Stimulated activated CD4-positive, alpha-beta T cell treated with anti-CD3 and anti-CD28 coated beads, Interleukin-4, amount 100 ng/mL, for 48 hours (primary cell): ENCODE measurements at regions not wholly inside any gene's neighbourhood (a gene's known extent, or its start where the extent isn't known, plus 50 kb on each side); places are given as distances from the start of the nearest gene placed in this dataset.

ENCODE experiments used
- DNase-seq, 2 donors: peaks; one replicate each; pipeline ENCODE4 v3.0.0-alpha.2; 2020; ENCODE audit warnings: low read depth in 2 of 2

GRCh38 chr12:30507576-30507975 lies 188.1 kb downstream of the IPO8 start:
- DNase-seq = no peak

DNA sequence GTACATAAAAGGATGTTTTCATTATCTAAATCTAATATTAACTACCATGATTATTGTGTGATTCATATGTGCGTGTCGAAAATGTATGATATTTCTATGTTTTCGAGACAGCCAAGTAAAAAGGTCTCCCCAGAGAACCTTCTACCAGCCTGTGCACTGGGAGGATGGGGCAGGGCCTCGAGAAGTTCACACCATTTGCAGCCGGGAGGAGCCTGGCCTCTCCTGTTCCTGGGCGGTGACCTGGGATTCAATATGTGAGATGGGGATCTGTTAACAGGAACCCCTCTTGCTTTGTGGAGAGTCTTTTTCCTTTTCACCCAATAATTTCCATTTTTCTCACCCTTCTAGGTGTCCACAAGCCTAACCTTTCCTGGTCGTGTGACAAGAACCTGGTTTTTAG lies 189.3 kb downstream of the IPO8 start:
- DNase-seq = no peak

GRCh38 chr12:30501718-30502117 lies 194.0 kb downstream of the IPO8 start:
- no peak for DNase-seq

- DNase-seq = no peak
Observed at GRCh38 chr12:30500532-30500931, 195.1 kb downstream of the IPO8 start.

- no peak for DNase-seq
Observed at GRCh38 chr12:30485230-30485890, 210.3 kb downstream of the IPO8 start.

DNA sequence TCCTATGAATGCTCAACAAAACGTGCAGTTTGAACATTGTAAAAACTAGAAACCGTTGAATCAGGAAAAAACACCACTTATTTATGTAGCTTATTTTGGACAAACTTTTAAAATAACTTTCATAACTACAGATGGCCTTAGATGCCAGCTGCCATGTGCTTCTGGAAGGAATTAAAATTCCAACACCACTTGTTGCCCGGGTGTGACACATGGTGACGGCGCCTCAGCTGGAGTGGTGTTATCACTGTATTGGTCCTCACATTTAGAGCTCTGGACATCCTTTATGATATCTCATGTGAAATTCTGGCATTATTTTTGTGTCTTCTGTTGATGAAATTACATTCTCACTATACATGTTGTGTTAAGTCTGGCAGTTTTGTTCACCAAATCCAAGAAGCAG lies 211.0 kb downstream of the IPO8 start:
- DNase-seq = no peak

DNA sequence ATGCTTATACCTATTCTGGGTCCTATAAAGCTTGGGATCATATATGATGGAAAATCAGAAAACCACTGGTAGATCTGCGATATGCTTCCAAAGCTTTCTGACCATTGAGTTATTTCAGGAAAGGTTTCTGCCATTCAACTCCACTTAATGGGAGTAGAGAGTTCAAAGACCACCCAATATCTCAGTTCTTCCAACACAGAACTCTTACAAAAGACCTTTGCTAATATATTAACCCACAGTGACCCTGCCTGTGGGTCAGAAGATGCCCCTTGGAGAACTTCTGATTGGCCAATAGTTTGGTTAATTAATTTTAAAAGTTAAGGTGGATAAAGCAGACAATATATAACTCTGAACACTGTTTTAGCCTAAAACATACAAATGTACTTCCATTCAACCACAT lies 213.0 kb downstream of the IPO8 start:
- DNase-seq = no peak

DNA sequence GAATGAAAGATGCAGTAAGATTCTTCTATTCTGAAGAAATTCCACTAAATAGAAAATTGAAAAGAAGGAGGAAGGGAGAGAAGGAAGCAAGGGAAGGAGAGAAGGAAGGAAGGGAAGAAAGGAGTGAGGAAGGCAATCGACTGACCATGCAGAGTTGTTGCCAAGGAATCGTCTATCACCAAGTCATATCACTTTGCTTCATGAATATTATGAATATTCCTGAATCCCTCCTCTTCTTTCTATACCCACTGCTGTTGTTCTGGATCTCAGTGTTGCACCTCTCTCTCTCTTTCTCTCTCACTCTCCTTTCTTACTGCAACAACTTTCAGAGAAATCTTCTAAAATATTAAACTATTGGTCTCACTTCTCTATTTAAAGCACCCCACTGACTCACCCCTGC lies 222.4 kb downstream of the IPO8 start:
- DNase-seq = no peak

GRCh38 chr12:30466093-30466585 lies 229.5 kb downstream of the IPO8 start:
- no peak for DNase-seq

- no peak for DNase-seq
Observed at GRCh38 chr12:30463636-30464035, 232.0 kb downstream of the IPO8 start.

DNA sequence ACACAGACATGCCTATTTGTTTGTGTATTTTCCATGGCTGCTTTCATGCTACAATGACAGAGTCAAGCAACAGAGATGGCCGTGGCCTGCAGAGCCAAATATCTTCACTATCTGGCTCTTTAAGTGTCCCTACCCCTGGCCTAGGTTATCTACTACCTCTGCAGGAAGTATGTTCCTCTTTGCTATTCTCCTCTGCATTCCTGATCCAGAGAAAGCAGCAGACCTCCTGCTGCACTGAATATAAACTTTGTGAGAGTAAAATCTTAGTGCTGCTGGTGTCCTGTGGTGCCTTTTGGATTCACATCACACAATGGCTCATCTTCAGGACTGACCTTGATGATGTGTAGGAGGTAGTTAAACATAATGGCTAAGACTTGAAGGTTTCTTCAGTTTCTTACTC lies 233.4 kb downstream of the IPO8 start:
- DNase-seq = no peak

DNA sequence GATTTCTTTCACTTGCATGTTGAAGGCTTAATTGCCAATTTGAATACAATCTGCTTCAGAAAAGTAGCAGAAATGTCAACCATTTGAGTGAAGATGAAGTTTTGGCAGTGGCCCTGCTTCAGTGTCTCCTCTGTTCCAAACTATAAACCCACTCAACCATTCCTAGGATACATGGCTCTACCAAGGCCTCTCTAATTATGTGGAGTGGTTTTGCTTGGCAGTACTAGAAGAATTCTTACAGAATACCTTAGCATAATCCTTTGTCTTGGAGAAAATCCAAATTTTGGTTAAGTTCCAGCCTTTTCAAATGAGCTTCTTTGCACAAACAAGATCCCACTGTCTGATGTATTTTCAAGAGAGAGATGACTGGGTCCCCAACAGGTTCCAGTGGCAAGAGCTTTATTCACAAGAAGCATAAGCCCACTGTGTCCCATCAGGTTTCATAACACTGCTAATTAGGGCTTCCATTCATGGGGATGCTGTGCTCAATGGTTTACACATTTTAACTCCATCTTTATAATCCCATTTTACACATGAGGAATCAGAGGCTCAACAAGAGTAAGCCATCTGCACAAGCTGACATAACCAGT lies 234.5 kb downstream of the IPO8 start:
- DNase-seq = no peak

GRCh38 chr12:30458453-30458852 lies 237.2 kb downstream of the IPO8 start:
- DNase-seq = no peak

GRCh38 chr12:30457621-30458289 lies 237.9 kb downstream of the IPO8 start:
- no peak for DNase-seq

DNA sequence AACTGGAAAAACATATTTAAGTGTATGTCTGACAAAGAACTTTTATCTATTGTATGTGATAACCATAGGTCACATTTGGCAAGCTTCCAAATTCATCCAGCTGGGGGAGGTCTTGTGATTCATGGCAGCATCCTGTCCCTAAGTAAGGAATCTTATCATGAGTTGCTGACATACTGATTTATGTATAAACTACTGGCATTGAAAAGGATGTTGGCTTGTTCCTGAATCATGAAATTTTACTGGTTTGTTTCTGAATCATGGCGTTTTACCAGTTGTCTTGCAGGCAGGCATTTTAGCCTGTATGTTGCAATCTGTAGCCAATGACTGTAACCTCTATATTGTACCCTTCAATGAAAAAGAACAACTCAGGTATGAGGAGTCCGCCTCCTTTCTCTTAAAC lies 244.8 kb downstream of the IPO8 start:
- no peak for DNase-seq

DNA sequence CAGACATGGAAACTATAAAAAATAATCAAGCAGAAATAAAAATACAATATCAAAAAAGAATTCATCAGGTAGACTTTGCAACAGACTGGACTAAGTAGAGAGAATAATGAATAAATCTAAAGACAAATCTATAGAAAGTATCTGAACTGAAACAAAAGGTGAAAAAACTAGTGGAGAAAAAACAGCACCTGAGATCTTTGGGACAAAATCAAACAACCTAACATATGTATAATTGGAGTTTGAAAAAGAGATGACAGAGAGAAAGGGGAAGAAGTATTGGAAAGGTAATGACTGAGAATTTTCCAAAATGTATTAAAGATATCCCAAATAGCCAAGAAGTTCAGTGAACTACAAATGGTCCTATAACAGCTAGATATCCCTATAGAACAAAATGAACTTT lies 245.4 kb downstream of the IPO8 start:
- DNase-seq = no peak

DNA sequence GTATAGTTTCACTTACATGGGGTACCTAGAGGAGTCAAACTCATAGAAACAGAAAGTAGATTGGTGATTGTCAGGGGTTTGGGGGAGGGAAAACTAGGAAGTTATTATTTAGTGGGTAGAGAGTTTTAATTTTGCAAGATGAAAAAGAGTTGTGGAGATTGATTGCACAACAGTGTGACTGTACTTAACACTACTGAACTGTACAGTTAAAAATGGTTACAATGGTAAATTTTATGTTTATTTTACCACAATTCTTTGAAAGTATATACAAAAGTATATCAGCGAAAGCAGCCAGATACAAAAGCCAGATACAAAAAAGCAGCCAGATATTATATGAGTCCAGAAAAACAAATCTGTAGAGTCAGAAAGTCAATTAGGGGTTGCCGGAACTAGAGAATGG lies 247.6 kb downstream of the IPO8 start:
- DNase-seq = no peak

- no peak for DNase-seq
Observed at GRCh38 chr12:30447061-30447750, 248.5 kb downstream of the IPO8 start.

- no peak for DNase-seq
Observed at GRCh38 chr12:30442461-30442860, 253.2 kb downstream of the IPO8 start.

GRCh38 chr12:30440826-30441602 lies 254.7 kb downstream of the IPO8 start:
- DNase-seq = no peak

- DNase-seq = no peak
Observed at GRCh38 chr12:30439201-30439600, 256.5 kb downstream of the IPO8 start.

- no peak for DNase-seq
Observed at GRCh38 chr12:30438601-30439041, 257.0 kb downstream of the IPO8 start.
